GM10266 (cell line): ENCODE measurements at regions not wholly inside any gene's neighbourhood (a gene's known extent, or its start where the extent isn't known, plus 50 kb on each side); places are given as distances from the start of the nearest gene placed in this dataset.

Experiments
- DNase-seq: peaks from one replicate; pipeline ENCODE4 v3.0.0; 2012; ENCODE audit errors: extremely low spot score
- TF ChIP-seq, protein P1 (sequence below): IDR thresholded peaks from 2 replicates; pipeline ENCODE4 v1.5.1; 2012; ENCODE audit warnings: mild to moderate bottlenecking, low read depth; ENCODE audit not compliant: control insufficient read depth, insufficient read depth; ENCODE audit errors: missing control alignments

DNA sequence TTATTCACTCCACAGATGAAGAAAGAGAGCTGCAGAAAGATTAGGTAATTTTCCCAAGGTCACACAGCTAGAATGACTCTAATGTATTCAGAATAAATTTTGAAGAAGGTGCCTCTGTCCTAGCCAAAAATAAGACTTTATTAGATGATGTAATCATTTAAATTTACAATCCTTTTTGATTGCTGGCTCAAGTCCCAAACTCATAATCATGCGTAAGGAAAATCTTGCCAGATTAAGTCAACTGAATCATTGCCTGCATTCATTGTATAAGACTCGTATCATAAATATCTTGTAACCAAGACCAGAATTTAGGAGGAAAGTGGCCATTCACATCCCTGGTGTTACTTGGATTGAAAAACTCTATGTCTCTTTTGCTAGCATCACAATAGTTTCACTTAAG, 53.1 kb upstream of the STK39 start:
- TF ChIP-seq, protein P1, sequence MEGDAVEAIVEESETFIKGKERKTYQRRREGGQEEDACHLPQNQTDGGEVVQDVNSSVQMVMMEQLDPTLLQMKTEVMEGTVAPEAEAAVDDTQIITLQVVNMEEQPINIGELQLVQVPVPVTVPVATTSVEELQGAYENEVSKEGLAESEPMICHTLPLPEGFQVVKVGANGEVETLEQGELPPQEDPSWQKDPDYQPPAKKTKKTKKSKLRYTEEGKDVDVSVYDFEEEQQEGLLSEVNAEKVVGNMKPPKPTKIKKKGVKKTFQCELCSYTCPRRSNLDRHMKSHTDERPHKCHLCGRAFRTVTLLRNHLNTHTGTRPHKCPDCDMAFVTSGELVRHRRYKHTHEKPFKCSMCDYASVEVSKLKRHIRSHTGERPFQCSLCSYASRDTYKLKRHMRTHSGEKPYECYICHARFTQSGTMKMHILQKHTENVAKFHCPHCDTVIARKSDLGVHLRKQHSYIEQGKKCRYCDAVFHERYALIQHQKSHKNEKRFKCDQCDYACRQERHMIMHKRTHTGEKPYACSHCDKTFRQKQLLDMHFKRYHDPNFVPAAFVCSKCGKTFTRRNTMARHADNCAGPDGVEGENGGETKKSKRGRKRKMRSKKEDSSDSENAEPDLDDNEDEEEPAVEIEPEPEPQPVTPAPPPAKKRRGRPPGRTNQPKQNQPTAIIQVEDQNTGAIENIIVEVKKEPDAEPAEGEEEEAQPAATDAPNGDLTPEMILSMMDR, result no peak
- DNase-seq, result no peak

DNA sequence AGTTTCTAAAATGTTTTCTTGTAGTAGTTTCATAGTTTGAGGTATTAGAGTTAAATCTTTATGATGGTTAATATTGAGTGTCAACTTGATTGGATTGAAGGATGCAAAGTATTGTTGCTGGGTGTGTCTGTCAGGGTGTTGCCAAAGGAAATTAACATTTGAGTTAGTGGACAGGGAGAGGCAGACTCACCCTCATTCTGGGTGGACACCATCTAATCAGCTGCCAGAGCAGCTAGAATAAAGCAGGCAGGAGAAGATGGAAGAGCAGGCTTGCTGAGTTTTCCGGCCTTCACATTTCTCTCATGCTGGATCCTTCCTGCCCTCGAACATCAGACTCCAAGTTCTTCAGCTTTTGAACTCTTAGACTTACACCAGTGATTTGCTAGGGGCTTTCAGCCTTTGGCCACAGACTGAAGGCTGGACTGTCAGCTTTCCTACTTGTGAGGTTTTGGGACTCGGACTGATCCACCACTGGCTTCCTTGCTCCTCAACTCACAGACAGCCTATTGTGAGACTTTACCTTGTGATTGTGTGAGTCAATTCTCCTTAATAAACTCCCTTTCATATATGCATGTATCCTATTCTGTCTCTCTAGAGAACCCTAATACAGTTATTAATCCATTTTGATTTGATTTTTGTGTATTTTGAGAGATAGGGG, 56.8 kb upstream of the STK39 start:
- TF ChIP-seq, protein P1, result no peak
- DNase-seq, result no peak

DNA sequence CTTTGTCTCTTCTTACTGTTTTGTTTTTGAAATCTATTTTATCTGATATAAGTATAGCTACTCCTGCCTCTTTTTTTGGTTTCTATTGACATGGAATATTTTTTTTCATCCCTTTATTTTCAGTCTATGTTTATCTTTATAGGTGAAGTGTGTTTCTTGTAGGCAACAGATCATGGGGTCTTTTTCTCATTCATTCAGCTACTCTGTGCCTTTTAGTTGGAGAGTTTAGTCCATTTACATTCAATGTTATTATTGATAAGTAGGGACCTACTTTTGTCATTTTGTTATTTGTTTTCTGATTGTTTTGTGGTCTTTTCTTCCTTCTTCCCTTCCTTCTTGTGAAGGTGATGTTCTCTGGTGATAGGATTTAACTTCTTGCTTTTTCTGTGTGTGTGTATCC, 60.0 kb upstream of the STK39 start:
- TF ChIP-seq, protein P1, result no peak
- DNase-seq, result no peak

DNA sequence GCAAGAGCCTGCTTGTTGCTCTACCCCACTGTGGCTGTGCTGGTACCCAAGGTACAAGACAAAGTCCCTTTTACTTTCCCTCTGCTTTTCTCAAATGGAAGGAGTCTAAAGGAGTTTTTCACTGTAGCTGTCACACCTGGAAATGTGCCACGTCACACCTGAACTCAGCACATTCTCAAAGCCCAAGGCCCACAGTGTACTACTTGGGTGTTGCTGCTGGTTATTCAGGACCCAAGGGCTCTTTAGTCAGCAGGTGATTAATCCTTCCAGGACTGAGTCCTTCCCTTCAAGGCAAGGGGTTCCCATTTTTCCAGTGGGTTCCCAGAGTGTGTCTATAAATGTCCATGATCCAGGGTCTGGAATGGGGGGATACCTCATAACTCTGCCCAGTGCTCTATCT, 63.2 kb upstream of the STK39 start:
- TF ChIP-seq, protein P1, result no peak
- DNase-seq, result no peak

DNA sequence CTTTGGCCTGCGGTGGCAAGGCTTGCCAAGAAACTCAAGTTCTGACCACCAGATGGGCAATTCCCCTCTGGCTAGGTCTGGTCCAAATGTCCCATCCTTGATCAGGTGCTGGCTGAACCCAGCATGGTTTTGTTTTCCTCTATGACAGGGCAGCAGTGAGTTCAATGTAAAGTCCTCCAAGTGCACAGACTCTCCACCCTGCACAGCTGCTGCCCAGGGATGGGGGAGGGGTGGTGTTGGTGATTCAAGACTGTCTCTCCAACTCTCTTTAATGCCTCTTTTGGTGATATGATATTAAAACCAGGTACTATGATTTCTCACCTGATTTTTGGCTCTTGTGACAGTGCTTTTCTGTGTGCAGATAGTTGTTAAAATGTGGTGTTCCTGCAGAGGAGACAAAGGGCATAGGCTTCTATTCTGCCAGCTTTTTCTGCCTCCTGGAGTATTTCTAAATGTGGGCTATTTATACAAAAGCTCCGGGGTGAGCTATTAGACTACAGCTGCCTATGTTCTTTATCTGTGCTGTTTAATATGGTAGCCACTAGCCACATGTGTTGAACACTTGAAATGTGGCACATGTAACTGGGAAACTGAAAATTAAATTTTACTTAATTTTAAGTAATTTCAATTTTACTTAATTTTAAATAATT, 64.0 kb upstream of the STK39 start:
- TF ChIP-seq, protein P1, result no peak
- no peak for DNase-seq

DNA sequence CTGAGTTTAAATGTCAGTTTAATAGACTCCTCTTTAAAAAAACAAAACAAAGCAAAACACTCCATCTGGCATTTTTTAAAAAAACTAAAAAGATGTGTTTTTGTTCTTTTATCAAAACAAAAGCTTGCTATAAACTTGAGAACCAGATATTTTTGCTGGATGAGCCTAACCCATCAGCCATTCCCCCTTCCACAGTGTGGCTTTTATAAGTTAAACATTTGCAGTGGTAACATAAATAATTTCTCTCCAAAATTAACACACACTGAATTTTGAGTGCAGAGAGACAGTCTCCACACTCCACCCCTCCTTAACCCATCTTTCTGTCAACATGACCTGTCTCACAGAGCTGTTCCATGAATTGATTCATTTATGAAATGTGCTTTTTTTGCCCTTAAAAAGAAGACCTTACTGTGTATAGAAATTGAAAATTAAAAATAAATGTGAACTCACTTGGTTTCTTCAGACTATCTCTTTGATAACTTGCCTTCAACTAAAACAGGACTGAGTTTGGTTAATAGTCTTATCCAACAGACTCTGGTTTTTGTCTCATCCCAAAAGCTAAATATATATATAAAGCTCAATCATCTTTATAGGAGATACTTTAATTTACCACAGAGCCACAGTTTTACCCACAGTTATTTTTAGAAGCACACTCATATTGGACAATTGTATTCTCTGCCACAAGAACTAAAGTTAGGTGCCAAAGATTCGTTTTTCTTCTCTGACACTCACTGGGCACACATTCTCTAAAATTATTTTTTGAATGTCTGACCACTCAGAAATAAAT, 64.8 kb upstream of the STK39 start:
- TF ChIP-seq, protein P1, result no peak
- no peak for DNase-seq

DNA sequence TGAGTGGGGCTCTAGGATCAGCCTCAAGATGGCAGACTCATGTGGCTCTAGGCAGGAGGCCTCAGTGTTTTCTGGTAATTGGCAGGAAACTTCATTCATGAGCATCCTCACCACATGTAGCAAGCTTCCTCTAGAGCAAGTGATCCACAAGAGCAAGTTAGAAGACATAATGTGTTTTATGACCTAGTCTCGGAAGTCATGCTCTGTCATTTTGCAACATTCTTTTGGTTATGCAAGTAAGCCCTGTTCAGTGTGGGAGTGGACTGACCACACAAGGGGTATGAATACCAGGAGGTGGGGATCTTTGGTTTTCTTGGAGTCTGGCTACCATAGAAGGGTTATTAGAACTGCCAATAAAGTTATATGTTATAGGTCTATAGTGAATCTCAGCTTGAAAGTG, 66.8 kb upstream of the STK39 start:
- DNase-seq, result no peak
- TF ChIP-seq, protein P1, result no peak
